ENCODE measurements at regions not wholly inside any gene's neighbourhood (a gene's known extent, or its start where the extent isn't known, plus 50 kb on each side); places are given as distances from the start of the nearest gene placed in this dataset.

- Histone ChIP-seq H3K27me3 (peaks cover 0 to 69% of the 10 kb centered on the region in 2 donors), H3K36me3 (no peaks in the 10 kb centered on the region), H3K4me1 (no peaks in the 10 kb centered on the region), H3K27ac (no peak overlapping the region), H3K9me3 (peaks cover 0 to 17% (median 10%) of the 10 kb centered on the region in 3 donors), H3K4me3 (no peak overlapping the region)
- no peak for DNase-seq
- intact Hi-C loops (cut with DNase I; ENCODE audit: low total_unique reads) = no loop called here
- TF ChIP-seq CTCF (IDR thresholded peaks at IDR 0.05) = no peak
Measured at GRCh38 chr17:36885771-36886377, 51.4 kb upstream of the LHX1 start.
